Activated effector memory CD4-positive, alpha-beta T cell treated with anti-CD3 and anti-CD28 coated beads, Interleukin-2, amount 50 U/mL, for 16 hours (primary cell): ENCODE measurements at regions not wholly inside any gene's neighbourhood (a gene's known extent, or its start where the extent isn't known, plus 50 kb on each side); places are given as distances from the start of the nearest gene placed in this dataset.

Experiments used
- DNase-seq: peaks from one replicate; pipeline ENCODE4 v3.0.0-alpha.2; 2020

DNA sequence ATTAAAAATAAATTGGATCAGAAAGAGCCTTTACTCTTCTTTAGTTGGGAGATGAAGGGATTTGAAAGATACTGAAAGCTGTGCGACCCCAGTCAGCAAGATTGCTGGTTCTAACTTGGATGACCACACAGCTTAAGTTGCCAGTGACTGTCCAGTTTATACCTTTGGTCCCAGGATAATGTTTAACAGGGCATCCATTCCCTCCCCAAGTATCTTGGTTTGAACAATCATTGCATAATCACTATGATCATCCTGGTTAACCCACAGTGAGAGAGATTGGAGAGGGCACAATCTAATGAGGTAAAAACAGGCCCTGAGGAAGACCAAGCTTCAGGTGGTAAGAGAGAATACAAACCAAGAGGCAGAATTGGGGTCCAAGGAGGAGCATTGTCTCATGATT lies 798.3 kb downstream of the MAFB start:
- no peak for DNase-seq

DNA sequence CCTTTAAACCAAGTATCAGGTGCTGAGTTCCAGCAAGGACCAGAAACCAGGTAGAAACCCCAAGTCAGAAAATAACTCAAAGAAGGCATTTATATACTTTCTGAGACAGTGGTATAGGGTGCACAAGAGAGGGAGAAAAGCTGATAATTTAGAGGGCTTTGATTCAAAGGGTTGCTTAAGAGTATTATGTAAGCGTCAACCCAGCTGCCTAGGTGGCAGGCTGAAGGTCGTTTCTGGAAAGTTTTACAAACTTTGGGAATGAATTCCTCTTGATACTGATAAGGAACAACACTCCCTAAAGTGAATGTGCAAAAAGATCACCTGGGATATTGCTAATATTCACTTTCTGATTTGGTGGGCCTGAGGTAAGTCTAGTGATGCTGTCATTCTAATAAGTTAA lies 800.7 kb downstream of the MAFB start:
- DNase-seq: no peak

DNA sequence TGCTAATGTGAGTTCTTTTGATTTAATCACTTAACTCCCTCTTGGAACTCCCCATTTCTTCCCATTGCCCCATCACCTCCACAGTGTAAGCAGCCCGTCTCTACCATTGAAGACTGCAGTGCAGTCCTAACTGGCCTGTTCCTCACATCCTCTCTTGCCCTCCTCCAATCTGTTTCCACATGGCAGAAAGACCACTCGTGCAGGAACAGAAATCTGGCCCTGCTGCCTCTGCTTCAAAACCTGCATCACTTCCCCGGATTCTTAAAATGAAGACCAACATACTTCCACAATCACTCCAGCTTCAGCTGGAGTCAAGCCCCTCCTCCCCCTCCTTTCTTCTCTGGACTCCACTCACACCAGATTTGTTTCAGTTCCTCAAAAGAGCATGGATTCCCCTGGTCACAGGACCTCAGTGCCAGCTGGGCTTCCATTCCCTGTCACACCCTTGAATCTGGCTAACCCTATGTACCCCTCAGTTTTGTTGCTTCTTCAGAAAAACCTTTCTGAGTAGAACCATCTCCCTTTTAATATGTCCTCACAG lies 802.3 kb downstream of the MAFB start:
- no peak for DNase-seq

DNA sequence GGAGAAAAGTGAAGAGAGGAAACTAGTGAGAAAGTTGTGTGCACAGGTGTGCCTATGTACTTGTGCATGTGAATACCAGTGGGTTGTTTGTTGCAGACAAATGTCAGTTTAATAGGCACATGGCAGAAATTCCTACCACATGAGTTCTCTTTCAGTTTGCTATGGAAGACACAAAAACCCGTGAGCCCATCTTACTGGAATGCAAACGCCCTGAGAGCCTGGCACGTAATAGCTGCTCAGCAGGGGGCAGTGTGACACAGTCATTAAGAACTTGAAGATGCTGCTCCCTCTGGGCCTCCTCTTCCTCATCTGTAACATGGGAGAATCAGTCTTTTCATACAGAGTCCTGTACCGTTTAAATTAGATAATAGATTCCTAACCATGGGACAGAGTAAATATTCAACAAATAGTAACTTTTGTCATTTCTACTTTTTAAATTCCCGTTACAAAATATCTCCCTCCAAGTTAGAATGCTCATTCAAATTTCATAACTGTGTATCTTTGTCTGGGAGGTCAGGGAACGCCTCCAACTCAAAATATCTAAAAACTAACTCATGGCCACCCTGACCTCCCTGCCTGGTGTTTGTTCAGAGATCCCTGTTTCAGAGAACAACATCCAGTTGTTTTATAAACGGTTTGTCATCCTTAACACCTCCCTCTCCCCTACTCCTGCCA lies 802.9 kb downstream of the MAFB start:
- no peak for DNase-seq

DNA sequence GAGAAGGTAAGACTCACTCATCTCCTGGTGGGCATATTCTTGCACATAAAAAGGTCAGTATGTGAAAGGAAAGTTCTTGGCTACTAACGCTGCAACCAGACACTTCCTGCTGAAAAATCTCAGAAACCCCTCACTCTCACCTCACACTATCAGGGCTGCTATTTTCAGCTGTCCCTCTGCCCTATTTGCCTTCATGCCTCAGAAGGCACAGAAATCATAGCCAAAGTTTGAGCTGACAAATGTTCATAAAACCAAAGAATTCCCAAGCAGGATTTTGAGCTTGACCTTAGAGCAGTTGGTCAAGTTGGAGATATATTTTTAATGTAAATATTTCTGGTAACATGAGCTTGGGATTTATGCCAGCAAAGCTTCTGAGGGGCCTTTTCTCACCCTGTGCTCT lies 806.2 kb downstream of the MAFB start:
- no peak for DNase-seq

DNA sequence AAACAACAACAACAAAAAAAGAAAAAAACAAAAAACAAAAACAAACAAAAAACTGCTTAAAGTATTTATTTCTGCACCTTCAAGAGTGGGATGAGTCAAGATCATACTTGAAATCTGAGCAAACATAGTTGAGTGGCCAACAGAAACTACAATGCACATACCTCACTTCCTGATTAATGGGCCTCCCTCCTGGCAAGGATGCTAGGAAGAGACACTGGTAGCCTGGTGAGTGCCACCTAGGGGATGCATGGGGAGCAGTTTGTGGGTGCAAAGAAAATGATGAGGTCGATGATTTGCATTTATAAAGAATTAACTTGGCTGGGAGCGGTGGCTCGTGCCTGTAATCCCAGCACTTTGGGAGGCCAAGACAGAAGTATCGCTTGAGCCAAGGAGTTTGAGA lies 808.1 kb downstream of the MAFB start:
- DNase-seq: no peak

DNA sequence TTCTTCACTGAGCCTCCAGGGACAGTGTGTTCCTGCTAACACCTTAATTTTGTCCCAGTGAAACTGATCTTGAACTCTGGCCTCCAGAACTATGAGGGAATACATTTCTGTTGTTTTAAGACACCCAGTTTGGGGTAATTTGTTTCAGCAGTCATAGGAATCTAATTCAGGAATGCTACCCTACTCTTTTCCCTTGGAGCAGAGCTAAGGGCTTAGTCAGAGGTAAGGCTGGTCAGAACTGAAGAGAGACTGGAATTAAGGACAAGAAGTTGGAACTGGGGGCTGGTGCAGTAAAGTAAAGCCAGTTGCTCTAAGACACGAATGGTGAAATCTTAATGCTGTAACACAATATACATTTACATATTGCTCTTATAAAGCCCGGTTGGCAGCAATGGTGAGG lies 809.7 kb downstream of the MAFB start:
- DNase-seq: no peak

DNA sequence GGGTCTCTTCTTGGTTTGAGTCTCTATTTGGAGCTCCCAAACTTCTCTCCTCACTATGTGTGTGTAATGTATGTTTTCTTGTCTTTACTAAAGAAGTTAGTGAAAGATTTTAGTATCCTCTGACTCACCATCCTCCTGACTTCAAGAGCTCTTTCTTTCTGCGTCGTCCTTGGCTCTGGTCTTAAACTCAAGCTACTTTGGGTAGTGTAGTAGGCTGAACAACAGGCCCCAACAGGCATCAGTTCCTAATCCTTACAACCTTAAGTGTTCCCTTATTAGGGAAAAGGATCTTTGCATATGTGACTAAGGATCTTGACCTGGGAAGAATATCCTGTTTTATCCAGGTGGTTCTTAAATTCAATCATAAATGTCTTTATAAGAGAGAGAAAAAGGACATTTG lies 810.2 kb downstream of the MAFB start:
- no peak for DNase-seq

DNA sequence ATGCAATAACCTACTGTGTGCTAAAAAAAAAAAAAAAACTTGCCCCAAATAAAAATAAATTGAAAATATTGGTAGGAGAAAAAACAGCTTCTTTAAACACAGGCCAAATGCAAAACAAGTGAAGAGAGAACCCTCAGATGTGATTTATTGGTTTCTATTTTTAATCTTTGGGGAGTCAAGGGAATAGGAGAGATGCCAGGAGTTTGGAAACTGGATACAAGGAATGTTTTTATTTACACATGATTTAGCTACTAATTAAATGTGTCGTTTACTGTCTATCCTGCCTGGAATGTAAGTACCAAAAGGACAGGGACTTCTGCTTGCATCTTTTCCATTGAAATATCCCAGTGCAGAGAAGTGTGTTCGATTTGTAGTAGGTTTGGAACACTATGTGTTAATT lies 810.7 kb downstream of the MAFB start:
- DNase-seq: no peak

DNA sequence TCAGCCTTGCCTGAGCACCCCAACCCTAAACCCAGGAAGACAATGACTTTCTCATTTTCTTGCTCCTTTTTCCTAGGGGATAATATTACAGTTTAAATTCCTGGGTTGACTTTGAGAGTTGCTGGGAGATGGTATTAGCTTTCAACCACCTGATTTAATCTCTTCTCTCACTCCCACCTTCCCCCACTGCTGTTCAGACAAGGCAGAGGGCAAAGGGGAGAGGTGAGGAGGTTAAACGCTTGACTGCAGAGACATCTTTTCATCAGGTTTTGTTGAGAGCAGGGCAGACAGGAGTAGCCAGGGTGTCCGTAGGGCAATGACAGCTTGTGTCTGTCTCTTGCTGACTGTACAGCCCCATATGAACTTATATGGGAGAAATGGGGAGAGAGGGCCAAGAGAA lies 811.2 kb downstream of the MAFB start:
- DNase-seq: no peak

DNA sequence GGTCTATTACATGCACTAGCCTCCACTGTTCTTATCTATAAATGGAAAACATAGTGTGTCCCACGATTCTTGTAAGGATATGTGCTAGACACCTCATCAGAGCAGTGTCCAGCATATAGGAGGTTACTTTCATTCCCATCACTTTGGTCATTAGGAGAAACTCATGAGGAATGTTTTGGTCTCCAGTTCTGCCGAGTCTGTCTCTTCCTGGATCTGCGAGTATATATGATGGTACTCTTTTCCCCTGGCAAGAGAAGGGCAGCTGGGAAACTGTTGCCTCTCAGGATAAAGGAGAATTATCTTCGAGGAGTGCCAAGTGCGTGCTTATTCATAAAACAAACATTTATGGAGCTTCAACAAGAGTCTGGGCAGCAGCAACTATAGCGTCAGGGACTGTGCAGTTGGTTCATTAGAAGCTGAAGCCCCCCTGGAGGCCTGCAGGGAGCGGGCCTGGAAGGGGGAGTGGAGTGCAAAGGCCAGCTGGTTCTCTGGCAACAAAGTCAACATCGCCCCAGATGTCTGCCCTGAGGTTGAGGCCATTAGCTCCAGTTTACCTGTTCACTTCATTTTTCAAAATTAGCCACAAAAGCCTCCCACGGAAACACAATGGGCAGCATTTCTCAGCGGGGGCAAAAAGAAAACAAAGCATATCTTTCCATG lies 811.9 kb downstream of the MAFB start:
- no peak for DNase-seq

DNA sequence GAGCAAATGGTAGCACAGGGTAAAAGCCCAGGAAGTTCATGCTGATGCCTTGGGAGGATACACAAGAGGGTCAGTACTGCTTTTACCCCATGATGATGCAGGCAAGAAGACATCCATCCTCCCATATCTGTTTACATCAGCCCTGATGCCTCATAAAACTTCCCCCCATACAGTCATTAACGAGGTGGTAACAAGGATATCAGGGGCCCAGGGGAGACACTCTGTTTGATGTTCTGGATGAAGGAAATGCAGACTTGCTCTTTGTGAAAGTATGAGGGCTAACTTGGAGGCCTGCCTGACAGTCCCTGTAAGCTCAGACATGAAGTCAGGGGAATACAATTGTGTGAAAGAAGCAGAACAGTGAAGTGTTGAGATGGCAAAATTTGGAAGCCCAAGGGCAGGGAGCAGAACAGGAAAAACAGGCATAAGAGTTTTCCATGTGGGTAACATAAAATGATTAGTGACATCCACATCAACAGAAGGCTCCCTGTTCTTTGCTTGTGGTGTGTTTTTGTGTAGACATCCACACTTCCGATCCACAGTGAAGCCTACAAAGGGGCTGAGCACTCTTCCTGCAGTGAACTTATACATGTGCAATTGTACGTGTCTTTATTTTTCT lies 813.4 kb downstream of the MAFB start:
- no peak for DNase-seq

DNA sequence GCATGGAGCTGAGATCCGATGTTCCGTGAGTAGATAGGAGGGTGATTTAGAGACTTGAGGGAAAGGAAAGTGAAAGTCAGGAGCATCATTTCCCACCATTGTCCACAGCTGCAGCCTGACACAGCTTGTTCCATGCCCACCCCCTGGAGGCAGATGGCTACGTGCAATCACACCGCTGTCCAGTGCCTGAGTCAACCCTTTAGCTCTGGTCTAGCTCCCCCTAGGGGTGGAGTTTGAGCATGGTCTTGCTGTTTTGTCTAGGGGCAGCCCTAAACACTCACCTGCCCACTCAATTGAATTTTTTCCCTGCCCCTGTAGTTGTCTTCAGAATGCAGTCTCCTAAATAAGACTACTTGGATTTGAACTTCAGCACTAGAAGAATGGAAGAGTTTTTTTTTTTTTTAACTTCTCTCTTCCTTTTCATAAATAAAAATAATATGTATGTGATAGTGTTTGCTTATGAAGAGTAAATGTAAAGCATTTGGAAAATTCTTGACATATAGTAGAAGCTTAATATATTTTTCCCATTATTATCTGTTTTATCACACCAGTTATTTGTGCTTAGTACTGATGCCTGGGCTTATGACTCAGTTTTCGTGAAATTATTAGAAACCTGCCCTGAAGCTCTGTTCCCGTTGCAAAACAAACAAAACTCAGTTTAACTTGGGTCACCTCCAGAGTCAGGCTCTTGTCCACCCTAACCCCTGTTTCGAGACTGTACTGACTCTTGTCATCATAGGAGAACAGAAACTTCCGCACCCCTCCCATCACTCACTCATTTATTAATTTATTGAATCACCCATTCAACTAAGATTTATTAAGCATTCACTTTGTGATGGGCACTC lies 814.8 kb downstream of the MAFB start:
- no peak for DNase-seq

DNA sequence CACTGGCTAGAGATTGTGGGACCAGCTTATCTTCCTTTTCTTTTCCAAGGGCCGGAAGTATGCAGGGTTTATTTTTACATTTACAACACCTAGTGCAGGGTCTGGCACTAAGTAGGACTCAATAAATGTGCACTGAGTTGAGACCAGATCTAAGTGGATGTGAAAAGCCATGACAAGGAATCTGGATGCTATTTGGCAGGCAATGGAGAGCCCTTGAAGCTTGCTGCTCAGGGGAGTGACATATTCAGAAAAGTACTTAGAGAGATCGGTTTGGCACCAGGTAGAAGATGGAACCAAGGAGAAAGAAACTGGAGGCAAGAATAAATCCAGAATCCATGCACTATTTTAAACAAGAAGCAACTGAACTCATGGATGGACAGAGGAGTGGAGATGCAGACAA lies 815.8 kb downstream of the MAFB start:
- no peak for DNase-seq

DNA sequence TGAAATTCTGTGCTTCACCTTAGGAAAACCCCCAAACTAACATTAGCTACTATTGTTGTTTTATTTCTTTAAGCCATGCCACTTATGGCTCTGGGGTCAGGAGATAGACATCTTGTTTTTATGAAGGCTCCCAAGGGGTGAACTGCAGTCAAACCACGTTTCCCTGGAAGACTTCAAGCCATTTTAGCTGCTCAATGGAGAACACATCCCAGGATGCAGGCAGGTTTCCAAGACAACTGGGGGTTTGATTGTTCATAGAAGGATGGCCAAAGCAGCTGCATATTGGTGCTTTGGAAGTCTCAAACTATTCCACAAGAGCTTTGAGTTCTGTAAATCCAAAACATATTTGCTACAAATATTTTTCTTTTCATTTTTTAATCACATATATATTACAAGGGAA lies 818.0 kb downstream of the MAFB start:
- no peak for DNase-seq

DNA sequence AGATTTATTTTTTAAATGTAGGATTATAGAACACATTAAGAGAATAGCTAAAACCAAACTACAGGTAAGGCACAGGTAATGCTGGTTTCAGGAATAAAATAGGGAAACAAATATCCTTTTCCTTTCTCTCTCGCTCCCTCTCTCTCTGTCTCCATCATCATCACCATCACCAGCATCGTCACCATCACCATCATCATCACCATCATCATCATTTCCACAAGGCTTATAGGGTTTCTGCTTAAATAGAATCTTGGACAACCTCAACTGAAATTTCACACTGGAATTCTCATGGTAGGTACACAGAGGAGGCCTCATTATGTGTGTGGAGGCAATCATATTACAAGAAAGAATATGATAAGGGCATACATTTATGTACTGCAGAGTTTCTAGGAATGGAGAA lies 823.6 kb downstream of the MAFB start:
- no peak for DNase-seq

DNA sequence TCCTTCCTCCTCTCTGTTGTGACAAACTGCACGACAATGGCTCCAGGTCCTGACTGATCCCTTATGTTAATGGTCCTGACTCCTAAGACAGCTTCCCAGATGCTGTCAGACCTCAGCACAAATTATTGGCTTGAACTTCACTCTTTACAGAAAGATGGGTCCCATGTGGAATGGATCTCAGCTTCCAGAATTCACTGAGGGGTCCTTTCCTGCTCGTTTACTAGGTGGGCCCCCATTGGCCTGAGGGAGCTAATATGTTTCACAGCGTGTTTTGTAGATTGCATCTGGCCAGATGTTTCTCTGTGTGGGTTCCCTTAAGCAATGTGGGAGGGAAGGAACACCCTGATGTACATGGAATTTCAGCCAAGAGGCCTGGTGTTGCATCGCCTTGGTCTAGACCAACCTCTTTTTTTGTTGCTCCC lies 826.6 kb downstream of the MAFB start:
- DNase-seq: no peak

DNA sequence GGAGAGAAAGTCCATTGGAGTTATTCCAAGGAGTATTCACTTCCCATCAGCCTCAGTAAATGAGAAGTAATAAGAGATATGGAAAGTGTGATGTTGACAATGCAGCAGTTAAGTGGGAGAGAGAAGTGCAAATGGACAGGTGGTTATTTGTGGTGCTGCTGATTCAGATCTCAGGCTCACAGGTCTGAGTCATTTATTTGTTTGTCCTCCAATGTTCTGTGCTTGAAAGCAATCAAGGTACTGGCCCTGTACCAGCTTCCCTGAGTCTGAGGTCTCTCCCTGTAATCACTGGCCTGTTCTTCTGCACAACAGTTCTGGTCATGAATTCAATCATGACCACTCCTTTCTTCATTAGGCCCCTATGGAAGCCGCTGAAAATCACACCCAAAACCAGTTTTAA lies 827.7 kb downstream of the MAFB start:
- DNase-seq: no peak

DNA sequence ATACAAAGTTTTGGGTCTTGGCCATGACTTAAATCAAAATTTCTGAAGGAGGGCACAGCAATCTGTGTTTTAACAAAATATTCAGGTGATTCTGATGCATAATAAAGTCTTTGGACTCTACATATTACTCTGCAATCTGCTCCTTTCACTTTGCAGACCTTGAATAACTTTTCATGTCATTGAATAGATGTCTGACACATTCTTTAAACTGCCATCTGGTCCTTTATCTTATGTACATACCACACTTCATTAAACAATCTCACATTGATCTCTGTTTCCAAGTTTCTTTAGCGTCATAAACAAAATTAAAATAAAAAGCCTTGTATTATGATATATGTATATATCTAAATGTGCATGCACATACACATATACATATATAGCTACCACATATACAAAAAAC lies 831.2 kb downstream of the MAFB start:
- no peak for DNase-seq

DNA sequence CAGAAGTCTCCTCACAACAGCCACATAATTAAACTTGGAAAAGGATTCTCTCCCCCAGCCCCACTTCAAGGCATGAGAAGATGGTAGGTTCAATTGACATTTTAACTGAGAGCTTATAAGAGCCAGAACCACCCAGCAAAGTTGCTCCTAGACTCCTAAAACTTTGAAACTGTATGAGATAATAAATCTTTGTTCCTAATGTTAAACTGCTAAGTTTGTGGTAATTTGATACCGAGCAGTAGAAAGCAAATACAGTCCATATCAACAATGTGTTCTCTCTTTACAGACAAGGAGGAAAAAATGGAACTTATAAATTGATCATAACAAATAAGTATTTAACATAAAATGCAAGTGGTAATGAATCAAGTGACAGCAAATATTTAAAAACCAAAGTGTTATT lies 831.8 kb downstream of the MAFB start:
- DNase-seq: no peak

DNA sequence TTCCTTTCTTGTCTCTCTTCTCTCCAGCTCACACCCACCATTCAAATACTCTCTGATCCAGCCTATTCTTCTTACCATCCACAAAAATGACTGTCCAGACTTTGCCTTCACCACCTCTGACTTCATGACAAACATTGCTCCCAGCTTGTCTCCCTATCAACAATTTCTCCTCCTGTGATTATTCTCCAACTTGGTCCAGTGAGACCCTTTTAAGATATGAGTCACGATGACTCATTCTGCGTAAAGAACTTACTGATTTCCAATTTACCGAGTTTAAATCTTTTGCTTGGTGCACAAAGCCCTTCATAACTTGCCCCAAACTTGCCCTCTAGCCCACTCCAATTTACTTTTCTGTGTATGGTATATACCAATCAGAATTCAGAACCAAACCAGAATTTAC lies 833.2 kb downstream of the MAFB start:
- DNase-seq: no peak

DNA sequence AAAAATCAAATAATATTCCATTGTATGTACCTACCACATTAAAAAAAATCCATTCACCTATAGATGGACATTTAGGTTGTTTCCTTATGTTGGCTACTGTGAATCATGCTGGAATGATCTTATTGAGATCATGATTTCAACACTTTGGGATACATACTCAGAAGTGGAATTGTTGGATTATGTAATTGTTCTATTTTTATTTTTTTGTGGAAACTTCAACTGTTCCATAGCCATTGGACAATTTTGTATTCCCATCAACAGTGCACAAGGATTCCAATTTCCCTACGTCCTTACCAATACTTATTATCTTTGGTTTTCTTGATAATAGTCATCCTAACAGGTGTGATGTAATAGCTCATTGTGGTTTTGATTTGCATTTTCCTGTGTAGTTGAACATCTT lies 834.0 kb downstream of the MAFB start:
- no peak for DNase-seq

DNA sequence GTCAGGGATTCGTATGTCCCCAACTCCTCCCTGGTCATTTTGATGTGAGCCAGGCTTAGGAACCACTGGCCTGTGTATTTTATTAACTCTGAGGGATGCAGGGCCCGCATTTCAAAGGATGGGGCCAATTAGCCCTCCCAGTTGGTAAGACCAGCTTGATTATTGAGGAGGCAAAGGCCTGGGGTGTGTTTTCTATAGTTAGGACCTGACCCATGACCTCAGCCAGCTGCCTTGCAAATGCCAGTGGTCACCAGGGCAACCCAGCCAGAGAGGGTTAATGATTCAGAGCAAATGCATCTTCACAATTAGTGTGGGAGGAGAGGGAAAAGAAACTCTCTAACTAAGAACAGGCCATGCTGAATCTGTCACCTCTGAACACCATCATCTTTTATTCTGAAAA lies 835.4 kb downstream of the MAFB start:
- DNase-seq: no peak

DNA sequence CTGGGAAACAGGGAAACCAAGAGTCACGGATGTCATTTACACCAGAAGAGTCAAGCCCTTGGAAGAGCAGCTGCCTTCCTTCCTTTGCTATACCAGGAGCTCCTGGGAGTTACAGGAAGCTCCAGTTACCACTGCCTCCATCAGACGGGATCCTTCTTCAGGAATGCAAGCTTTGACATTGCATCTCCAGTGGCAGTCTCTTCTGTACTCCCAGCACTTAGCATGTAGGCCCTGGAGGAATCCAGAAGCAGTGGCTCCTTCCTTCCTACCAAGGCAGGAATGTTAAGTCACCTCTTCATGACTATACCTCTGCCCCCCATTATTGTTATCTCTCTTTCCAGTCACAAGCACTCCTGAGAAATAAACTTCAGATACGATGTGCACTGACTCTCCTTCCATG lies 836.0 kb downstream of the MAFB start:
- DNase-seq: no peak
